HL-60 (cell line): ENCODE measurements at regions not wholly inside any gene's neighbourhood (a gene's known extent, or its start where the extent isn't known, plus 50 kb on each side); places are given as distances from the start of the nearest gene placed in this dataset.
"Not testable (repeated sequence)": the region's sequence is repeated elsewhere in the genome, so short reads cannot be mapped to it uniquely, and the experiment has no call there.

Experiments
- GABPA ChIP-seq: IDR thresholded peaks from 2 replicates; pipeline ENCODE4 v1.6.1; 2012; ENCODE audit warnings: low read depth
- POLR2AphosphoS5 ChIP-seq: IDR thresholded peaks from 2 replicates; pipeline ENCODE4 v1.6.1; 2012; ENCODE audit warnings: low read depth
- SPI1 ChIP-seq: IDR thresholded peaks from 2 replicates; pipeline ENCODE4 v1.6.1; 2012; ENCODE audit warnings: low read depth, mild to moderate bottlenecking, borderline replicate concordance
- TF ChIP-seq, protein P1 (sequence below): IDR thresholded peaks from one replicate; pipeline ENCODE4 v1.5.1; 2011; ENCODE audit warnings: low read length, control low read depth, inconsistent platforms; ENCODE audit not compliant: insufficient read depth
- TF ChIP-seq, protein P2 (sequence below): IDR thresholded peaks from 2 replicates; pipeline ENCODE4 v1.6.1; 2012; ENCODE audit warnings: low read depth; ENCODE audit not compliant: insufficient replicate concordance

DNA sequence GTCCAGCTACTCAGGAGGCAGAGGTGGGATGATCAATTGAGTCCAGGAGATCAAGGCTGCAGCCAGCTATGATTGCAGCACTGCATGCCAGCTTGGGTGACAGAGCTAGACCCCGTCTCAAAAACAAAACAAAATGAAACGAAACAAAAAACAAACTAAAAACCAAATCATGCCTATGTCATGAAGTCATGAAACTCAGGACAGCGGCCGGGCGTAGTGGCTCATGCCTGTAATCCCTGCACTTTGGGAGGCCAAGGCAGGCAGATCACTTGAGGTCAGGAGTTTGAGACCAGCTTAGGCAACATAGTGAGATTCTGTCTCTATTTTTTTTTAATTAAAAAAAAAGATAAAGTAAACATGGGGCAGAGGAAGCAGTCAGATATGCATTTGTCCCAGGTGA lies 472.6 kb downstream of the GOLGA6L6 start:
- TF ChIP-seq, protein P1, sequence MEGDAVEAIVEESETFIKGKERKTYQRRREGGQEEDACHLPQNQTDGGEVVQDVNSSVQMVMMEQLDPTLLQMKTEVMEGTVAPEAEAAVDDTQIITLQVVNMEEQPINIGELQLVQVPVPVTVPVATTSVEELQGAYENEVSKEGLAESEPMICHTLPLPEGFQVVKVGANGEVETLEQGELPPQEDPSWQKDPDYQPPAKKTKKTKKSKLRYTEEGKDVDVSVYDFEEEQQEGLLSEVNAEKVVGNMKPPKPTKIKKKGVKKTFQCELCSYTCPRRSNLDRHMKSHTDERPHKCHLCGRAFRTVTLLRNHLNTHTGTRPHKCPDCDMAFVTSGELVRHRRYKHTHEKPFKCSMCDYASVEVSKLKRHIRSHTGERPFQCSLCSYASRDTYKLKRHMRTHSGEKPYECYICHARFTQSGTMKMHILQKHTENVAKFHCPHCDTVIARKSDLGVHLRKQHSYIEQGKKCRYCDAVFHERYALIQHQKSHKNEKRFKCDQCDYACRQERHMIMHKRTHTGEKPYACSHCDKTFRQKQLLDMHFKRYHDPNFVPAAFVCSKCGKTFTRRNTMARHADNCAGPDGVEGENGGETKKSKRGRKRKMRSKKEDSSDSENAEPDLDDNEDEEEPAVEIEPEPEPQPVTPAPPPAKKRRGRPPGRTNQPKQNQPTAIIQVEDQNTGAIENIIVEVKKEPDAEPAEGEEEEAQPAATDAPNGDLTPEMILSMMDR: not testable (repeated sequence)
- TF ChIP-seq POLR2AphosphoS5, GABPA, SPI1: not testable (repeated sequence)
- TF ChIP-seq, protein P2, sequence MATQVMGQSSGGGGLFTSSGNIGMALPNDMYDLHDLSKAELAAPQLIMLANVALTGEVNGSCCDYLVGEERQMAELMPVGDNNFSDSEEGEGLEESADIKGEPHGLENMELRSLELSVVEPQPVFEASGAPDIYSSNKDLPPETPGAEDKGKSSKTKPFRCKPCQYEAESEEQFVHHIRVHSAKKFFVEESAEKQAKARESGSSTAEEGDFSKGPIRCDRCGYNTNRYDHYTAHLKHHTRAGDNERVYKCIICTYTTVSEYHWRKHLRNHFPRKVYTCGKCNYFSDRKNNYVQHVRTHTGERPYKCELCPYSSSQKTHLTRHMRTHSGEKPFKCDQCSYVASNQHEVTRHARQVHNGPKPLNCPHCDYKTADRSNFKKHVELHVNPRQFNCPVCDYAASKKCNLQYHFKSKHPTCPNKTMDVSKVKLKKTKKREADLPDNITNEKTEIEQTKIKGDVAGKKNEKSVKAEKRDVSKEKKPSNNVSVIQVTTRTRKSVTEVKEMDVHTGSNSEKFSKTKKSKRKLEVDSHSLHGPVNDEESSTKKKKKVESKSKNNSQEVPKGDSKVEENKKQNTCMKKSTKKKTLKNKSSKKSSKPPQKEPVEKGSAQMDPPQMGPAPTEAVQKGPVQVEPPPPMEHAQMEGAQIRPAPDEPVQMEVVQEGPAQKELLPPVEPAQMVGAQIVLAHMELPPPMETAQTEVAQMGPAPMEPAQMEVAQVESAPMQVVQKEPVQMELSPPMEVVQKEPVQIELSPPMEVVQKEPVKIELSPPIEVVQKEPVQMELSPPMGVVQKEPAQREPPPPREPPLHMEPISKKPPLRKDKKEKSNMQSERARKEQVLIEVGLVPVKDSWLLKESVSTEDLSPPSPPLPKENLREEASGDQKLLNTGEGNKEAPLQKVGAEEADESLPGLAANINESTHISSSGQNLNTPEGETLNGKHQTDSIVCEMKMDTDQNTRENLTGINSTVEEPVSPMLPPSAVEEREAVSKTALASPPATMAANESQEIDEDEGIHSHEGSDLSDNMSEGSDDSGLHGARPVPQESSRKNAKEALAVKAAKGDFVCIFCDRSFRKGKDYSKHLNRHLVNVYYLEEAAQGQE: not testable (repeated sequence)
